ENCODE measurements at regions not wholly inside any gene's neighbourhood (a gene's known extent, or its start where the extent isn't known, plus 50 kb on each side); places are given as distances from the start of the nearest gene placed in this dataset.

- H3K4me3 ChIP-seq: no peak overlapping the region
- WGBS: 92% methylated on average over 6 of the region's 6 CpGs
- H3K36me3 ChIP-seq: no peaks in the 10 kb centered on the region
- H3K4me1 ChIP-seq (replicated peaks): no peaks in the 10 kb centered on the region
- H3K9me3 ChIP-seq: no peaks in the 10 kb centered on the region
- TF ChIP-seq POLR2AphosphoS5 (IDR thresholded peaks at IDR 0.05) (no peak), CTCF (IDR thresholded peaks at IDR 0.05) (no peak)
- H3K27ac ChIP-seq: no peak overlapping the region
- H3K27me3 ChIP-seq (replicated peaks; ENCODE audit: insufficient read depth): no peaks in the 10 kb centered on the region
- intact Hi-C loops (cut with DNase I): no loop called here
- DNase-seq (ENCODE audit: low spot score): no peak
Measured at GRCh38 chr16:6494716-6495115, 837.9 kb upstream of the RBFOX1 start.

- Histone ChIP-seq H3K4me3 (no peak overlapping the region), H3K4me1 (replicated peaks) (no peaks in the 10 kb centered on the region), H3K36me3 (no peaks in the 10 kb centered on the region), H3K27ac (no peak overlapping the region), H3K27me3 (replicated peaks; ENCODE audit: insufficient read depth) (no peaks in the 10 kb centered on the region), H3K9me3 (no peaks in the 10 kb centered on the region)
- WGBS: 82% methylated on average over 6 of the region's 6 CpGs
- TF ChIP-seq CTCF (IDR thresholded peaks at IDR 0.05) (no peak), POLR2AphosphoS5 (IDR thresholded peaks at IDR 0.05) (no peak), POLR2A (IDR thresholded peaks at IDR 0.05) (no peak)
- DNase-seq (ENCODE audit: low spot score): no peak
- intact Hi-C loops (cut with DNase I): no loop called here
Measured at GRCh38 chr16:6493555-6493954, 839.1 kb upstream of the RBFOX1 start.

- intact Hi-C loops (cut with DNase I): no loop called here
- TF ChIP-seq POLR2AphosphoS5 (IDR thresholded peaks at IDR 0.05) (no peak), POLR2A (IDR thresholded peaks at IDR 0.05) (no peak), CTCF (IDR thresholded peaks at IDR 0.05) (no peak)
- Histone ChIP-seq H3K27ac (no peak overlapping the region), H3K4me1 (replicated peaks) (no peaks in the 10 kb centered on the region), H3K27me3 (replicated peaks; ENCODE audit: insufficient read depth) (no peaks in the 10 kb centered on the region), H3K36me3 (no peaks in the 10 kb centered on the region), H3K9me3 (no peaks in the 10 kb centered on the region), H3K4me3 (no peak overlapping the region)
- DNase-seq (ENCODE audit: low spot score): no peak
Measured at GRCh38 chr16:6492742-6493141, 839.9 kb upstream of the RBFOX1 start.

GRCh38 chr16:6484935-6485334 lies 847.7 kb upstream of the RBFOX1 start:
- intact Hi-C loops (cut with DNase I): no loop called here
- no peaks in the 10 kb centered on the region for H3K9me3 ChIP-seq
- DNase-seq (ENCODE audit: low spot score): no peak
- WGBS: 18% methylated on average over 2 of the region's 2 CpGs
- no peak overlapping the region for H3K27ac ChIP-seq
- H3K36me3 ChIP-seq: no peaks in the 10 kb centered on the region
- no peak overlapping the region for H3K4me3 ChIP-seq
- H3K4me1 ChIP-seq (replicated peaks): no peaks in the 10 kb centered on the region
- no peak for TF ChIP-seq POLR2A (IDR thresholded peaks at IDR 0.05)
- TF ChIP-seq CTCF (IDR thresholded peaks at IDR 0.05): no peak
- no peak for TF ChIP-seq POLR2AphosphoS5 (IDR thresholded peaks at IDR 0.05)
- H3K27me3 ChIP-seq (replicated peaks; ENCODE audit: insufficient read depth): peaks cover 9% of the 10 kb centered on the region

GRCh38 chr16:6484081-6484480 lies 848.6 kb upstream of the RBFOX1 start:
- intact Hi-C loops (cut with DNase I): no loop called here
- TF ChIP-seq POLR2A (IDR thresholded peaks at IDR 0.05) (no peak), CTCF (IDR thresholded peaks at IDR 0.05) (no peak), POLR2AphosphoS5 (IDR thresholded peaks at IDR 0.05) (no peak)
- Histone ChIP-seq H3K36me3 (no peaks in the 10 kb centered on the region), H3K4me1 (replicated peaks) (no peaks in the 10 kb centered on the region), H3K27me3 (replicated peaks; ENCODE audit: insufficient read depth) (peaks cover 9% of the 10 kb centered on the region), H3K27ac (no peak overlapping the region), H3K9me3 (no peaks in the 10 kb centered on the region), H3K4me3 (no peak overlapping the region)
- 46% methylated on average over 12 of the region's 12 CpGs for whole genome bisulfite sequencing
- DNase-seq (ENCODE audit: low spot score): no peak
